ENCODE measurements at regions not wholly inside any gene's neighbourhood (a gene's known extent, or its start where the extent isn't known, plus 50 kb on each side); places are given as distances from the start of the nearest gene placed in this dataset.

GRCh38 chr14:30340495-30340894 lies 218.5 kb upstream of the G2E3 start:
- H3K36me3 Mint-ChIP-seq, result no peaks in the 10 kb centered on the region
- H3K27me3 ChIP-seq, result no peaks in the 10 kb centered on the region
- DNase-seq (ENCODE audit: low spot score), result no peak

GRCh38 chr14:30345511-30345910 lies 213.4 kb upstream of the G2E3 start:
- Mint-ChIP-seq H3K4me3 (no peak overlapping the region), H3K4me1 (no peaks in the 10 kb centered on the region), H3K27ac (no peak overlapping the region), H3K9me3 (no peaks in the 10 kb centered on the region), H3K36me3 (no peaks in the 10 kb centered on the region), H3K27me3 (ENCODE audit: insufficient read depth, low read depth) (no peaks in the 10 kb centered on the region)
- no peaks in the 10 kb centered on the region for H3K27me3 ChIP-seq
- DNase-seq (ENCODE audit: low spot score), result no peak
- H3K4me1 ChIP-seq, result no peaks in the 10 kb centered on the region
- H3K79me2 ChIP-seq (ENCODE audit: low read depth), result no peaks in the 10 kb centered on the region
- no peaks in the 10 kb centered on the region for H4K20me1 ChIP-seq (ENCODE audit: low read depth)
- H3K36me3 ChIP-seq, result no peaks in the 10 kb centered on the region
- no peak overlapping the region for H3K4me2 ChIP-seq
- no peak overlapping the region for H3K4me3 ChIP-seq
- no peaks in the 10 kb centered on the region for H3K9me3 ChIP-seq (ENCODE audit: low read depth)
- TF ChIP-seq EZH2 (IDR thresholded peaks at IDR 0.05), result no peak
- no peak for TF ChIP-seq CTCF (IDR thresholded peaks at IDR 0.05)
- no peak for TF ChIP-seq EZH2phosphoT487 (IDR thresholded peaks at IDR 0.05)
- no peak overlapping the region for H3K9ac ChIP-seq
- H3F3A ChIP-seq (ENCODE audit: low read depth), result no peaks in the 10 kb centered on the region
- no peak overlapping the region for H2AFZ ChIP-seq (replicated peaks)
- H3K27ac ChIP-seq, result no peak overlapping the region

More at GRCh38 chr14:30340495-30340894, 218.5 kb upstream of the G2E3 start:
- no peaks in the 10 kb centered on the region for H3F3A ChIP-seq (ENCODE audit: low read depth)
- H3K27ac ChIP-seq, result no peak overlapping the region
- Mint-ChIP-seq H3K27ac (no peak overlapping the region), H3K27me3 (ENCODE audit: insufficient read depth, low read depth) (no peaks in the 10 kb centered on the region), H3K4me1 (no peaks in the 10 kb centered on the region), H3K9me3 (no peaks in the 10 kb centered on the region), H3K4me3 (no peak overlapping the region)
- H3K4me2 ChIP-seq, result no peak overlapping the region
- no peak overlapping the region for H3K9ac ChIP-seq
- no peaks in the 10 kb centered on the region for H4K20me1 ChIP-seq (ENCODE audit: low read depth)
- H3K4me3 ChIP-seq, result no peak overlapping the region
- TF ChIP-seq EZH2phosphoT487 (IDR thresholded peaks at IDR 0.05) (no peak), EZH2 (IDR thresholded peaks at IDR 0.05) (no peak), CTCF (IDR thresholded peaks at IDR 0.05) (no peak)
- H3K79me2 ChIP-seq (ENCODE audit: low read depth), result no peaks in the 10 kb centered on the region
- no peaks in the 10 kb centered on the region for H3K4me1 ChIP-seq
- H3K36me3 ChIP-seq, result no peaks in the 10 kb centered on the region
- H2AFZ ChIP-seq (replicated peaks), result no peak overlapping the region
- no peaks in the 10 kb centered on the region for H3K9me3 ChIP-seq (ENCODE audit: low read depth)

GRCh38 chr14:30348445-30348844 lies 210.5 kb upstream of the G2E3 start:
- H3K4me3 Mint-ChIP-seq, result no peak overlapping the region
- Histone ChIP-seq H3K4me3 (no peak overlapping the region), H3K9ac (no peak overlapping the region), H3K4me1 (no peaks in the 10 kb centered on the region), H3K27ac (no peak overlapping the region), H3K9me3 (ENCODE audit: low read depth) (no peaks in the 10 kb centered on the region), H2AFZ (replicated peaks) (no peak overlapping the region), H3K27me3 (no peaks in the 10 kb centered on the region), H3K79me2 (ENCODE audit: low read depth) (no peaks in the 10 kb centered on the region), H3K4me2 (no peak overlapping the region), H3K36me3 (no peaks in the 10 kb centered on the region), H3F3A (ENCODE audit: low read depth) (no peaks in the 10 kb centered on the region), H4K20me1 (ENCODE audit: low read depth) (no peaks in the 10 kb centered on the region)
- no peak overlapping the region for H3K27ac Mint-ChIP-seq
- no peaks in the 10 kb centered on the region for H3K36me3 Mint-ChIP-seq
- no peaks in the 10 kb centered on the region for H3K27me3 Mint-ChIP-seq (ENCODE audit: insufficient read depth, low read depth)
- H3K9me3 Mint-ChIP-seq, result no peaks in the 10 kb centered on the region
- DNase-seq (ENCODE audit: low spot score), result no peak
- H3K4me1 Mint-ChIP-seq, result no peaks in the 10 kb centered on the region
- TF ChIP-seq EZH2phosphoT487 (IDR thresholded peaks at IDR 0.05) (no peak), CTCF (IDR thresholded peaks at IDR 0.05) (no peak), EZH2 (IDR thresholded peaks at IDR 0.05) (no peak)

All from neural progenitor cell (in vitro differentiated cells).